Right renal cortex interstitium (tissue), 3 donors: ENCODE measurements at regions not wholly inside any gene's neighbourhood (a gene's known extent, or its start where the extent isn't known, plus 50 kb on each side); places are given as distances from the start of the nearest gene placed in this dataset.
"Not testable (repeated sequence)": the region's sequence is repeated elsewhere in the genome, so short reads cannot be mapped to it uniquely, and the experiment has no call there.

Source experiments
- DNase-seq, 3 donors: peaks; one replicate each; pipeline ENCODE4 v3.0.0-alpha.2; 2013; ENCODE audit warnings: low read depth in 3 of 3, low spot score in 2 of 3

GRCh38 chr13:64529874-64530485 lies 2700.2 kb downstream of the PCDH9 start:
- no peak for DNase-seq

DNA sequence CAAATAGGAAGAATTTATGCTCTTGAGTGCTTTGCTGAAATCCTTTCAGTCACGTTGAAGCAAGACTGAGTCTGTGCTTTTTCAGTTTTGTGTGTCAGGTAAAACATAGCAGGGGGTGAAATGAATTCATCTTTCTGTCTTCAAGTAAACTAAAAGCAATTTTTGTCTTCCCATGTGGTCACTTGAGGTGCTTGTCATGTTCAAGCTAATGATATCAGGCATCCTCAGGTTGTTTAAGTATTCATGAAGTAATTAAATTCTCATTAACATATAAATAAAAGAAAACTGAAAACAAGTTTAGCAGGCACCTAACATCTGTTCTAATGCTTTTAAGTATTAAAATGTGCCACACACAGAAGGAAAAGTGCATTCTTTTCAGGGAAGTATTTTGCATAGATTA lies 2701.3 kb downstream of the PCDH9 start:
- no peak for DNase-seq

GRCh38 chr13:64527561-64527960 lies 2702.6 kb downstream of the PCDH9 start:
- no peak for DNase-seq

DNA sequence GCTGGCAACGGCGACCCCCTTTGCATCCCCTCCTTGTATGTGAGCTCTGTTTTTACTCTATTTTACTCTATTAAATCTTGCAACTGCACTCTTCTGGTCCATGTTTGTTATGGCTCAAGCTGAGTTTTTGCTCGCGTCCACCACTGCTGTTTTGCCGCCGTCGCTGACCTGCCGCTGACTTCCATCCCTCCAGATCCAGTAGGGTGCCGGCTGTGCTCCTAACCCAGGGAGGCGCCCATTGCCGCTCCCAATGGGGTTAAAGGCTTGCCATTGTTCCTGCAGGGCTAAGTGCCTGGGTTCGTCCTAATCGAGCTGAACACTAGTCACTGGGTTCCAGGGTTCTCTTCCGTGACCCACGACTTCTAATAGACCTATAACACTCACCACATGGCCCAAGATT lies 2704.4 kb downstream of the PCDH9 start:
- no peak for DNase-seq

- DNase-seq: no peak
Measured at GRCh38 chr13:64510747-64511146, 2719.4 kb downstream of the PCDH9 start.

- no peak for DNase-seq
Measured at GRCh38 chr13:64506246-64506645, 2723.9 kb downstream of the PCDH9 start.

- DNase-seq: no peak
Measured at GRCh38 chr13:64505336-64505910, 2724.7 kb downstream of the PCDH9 start.

GRCh38 chr13:64488731-64489130 lies 2741.4 kb downstream of the PCDH9 start:
- DNase-seq: no peak

DNA sequence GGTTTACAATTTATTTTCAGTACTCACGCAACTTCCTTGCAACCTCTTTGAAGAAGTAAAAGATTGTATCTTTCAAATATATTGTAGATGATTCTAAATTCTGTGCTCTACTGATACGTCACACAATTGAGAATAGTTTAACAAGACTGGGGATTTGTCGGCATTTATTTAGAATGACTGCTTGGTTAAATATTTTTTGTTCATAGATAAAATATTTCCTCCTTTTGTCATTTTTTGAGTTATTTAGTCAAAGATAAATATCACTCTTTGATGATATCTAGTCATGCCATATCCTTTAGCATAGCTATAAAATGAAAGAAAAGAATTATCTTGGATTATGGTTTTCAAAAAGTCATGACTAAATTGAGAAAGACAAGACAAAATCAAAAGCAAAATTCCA lies 2747.8 kb downstream of the PCDH9 start:
- no peak for DNase-seq

- DNase-seq: no peak
Measured at GRCh38 chr13:64480672-64481071, 2749.5 kb downstream of the PCDH9 start.

GRCh38 chr13:64480211-64480610 lies 2749.9 kb downstream of the PCDH9 start:
- DNase-seq: no peak

- DNase-seq: no peak
Measured at GRCh38 chr13:64477146-64477545, 2753.0 kb downstream of the PCDH9 start.

- DNase-seq: not testable (repeated sequence)
Measured at GRCh38 chr13:64476041-64476568, 2754.0 kb downstream of the PCDH9 start.

GRCh38 chr13:64471916-64472315 lies 2758.2 kb downstream of the PCDH9 start:
- DNase-seq: peak in 2 of 3 donors; percentile 18 to 27

DNA sequence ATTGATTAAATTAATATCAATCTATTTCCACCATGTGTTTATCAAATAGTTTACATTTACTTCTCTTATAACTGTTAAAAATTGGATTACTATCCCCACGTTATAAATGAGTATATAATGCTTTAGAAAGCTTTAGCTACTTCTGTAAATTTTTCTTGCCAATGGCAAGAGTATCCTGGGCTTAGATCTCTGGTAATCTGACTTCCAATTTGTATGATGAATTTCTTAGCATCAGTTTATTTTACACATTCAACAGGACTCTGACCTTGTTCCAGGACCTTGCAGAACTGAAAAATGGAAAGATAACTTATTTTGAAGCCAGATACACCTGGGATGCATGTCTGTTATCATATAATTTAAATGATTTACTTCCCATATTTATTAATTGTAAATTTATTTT lies 2759.4 kb downstream of the PCDH9 start:
- DNase-seq: no peak

DNA sequence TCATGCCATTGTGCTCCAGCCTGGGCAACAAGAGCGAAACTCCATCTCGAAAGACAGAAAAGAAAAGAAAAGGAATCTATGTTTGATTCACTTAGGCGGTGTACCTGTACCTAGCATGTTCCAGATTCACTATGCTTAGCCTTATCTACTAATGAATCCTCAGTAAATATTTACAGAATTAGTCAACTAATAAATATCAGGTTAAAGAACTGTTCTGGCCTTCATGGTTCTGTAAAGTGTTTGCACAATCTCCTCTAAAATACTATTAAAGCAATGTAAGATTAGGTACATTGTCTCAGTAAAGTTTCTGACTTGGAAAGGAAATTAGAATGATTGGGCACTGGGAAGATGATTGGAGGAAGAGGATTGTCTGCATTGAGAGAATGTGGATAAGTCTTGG lies 2770.4 kb downstream of the PCDH9 start:
- no peak for DNase-seq

DNA sequence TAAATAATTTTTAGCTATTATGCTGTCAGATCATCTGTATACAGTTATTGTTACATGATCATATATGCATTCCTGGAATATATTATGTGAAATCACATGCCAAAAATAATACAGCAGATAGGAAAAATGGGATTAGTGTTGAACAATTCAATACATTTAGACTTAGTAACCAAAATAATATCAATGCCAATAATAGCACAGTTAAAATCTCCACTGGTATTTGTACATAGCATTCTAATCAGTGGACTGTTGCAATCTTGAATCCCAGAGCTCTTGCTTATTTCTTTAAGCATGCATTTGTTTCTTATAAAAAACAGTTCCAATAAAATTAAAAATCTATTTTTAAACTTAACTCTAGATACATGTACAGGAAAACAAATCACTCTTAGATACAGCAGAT lies 2772.2 kb downstream of the PCDH9 start:
- no peak for DNase-seq

- DNase-seq: no peak
Measured at GRCh38 chr13:64455124-64455523, 2775.0 kb downstream of the PCDH9 start.

DNA sequence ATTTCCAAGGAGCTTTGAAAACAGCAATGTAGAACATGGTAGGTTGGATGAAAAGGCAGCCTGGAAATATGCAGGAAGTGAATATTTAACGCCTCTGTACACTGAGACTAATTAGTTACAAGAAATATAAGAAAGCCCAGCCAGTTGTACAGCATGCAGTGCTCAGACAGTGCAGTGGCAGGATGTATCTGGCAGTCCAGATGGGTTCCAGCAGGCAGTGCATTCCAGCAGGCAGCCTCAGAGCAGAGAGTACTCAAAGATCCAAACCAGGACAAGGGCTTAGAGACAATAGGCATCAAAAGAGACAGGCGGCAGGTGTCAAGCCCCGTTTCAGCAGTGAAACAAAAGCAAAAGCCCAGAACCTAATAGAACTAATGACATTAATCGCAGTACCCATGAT lies 2776.3 kb downstream of the PCDH9 start:
- no peak for DNase-seq

DNA sequence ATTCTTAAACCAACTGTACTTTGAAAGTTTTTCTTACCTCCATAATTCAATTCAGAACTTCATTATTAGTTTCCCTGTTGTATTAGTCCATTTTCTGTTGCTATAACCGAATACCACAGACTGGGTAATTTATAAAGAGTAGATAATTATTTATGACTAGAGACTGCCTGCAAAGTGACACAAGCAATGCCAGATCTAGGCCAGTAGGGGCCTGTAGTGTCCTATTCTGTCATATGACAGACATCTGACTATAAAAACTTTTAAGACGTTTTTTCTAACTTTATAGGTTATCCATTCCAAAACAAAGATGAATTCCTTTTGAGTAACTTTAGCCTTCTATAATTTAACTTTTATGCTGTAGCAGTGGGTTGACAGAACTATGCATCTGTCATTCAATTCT lies 2783.8 kb downstream of the PCDH9 start:
- no peak for DNase-seq

- no peak for DNase-seq
Measured at GRCh38 chr13:64441740-64442139, 2788.4 kb downstream of the PCDH9 start.

DNA sequence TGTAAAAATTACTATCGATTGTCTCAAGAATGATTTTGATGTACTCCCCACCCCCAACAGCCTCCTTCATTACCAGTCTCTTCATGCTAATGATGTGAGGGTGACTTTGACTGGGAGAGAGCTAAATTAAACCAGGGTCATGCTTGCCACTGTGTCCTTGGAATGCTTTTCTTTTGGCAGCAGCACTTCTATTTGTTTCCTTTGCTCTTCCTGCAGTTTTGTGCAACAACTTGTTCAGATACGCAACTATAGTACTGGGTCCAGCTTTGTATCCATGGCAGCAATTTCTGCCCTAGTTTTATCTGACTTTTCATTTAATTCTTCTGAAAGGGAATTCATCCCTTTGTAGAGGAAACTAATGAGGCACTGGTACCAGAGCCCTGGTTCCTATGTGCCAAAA lies 2792.1 kb downstream of the PCDH9 start:
- DNase-seq: no peak

GRCh38 chr13:64429691-64430090 lies 2800.4 kb downstream of the PCDH9 start:
- DNase-seq: no peak
